ENCODE measurements at regions not wholly inside any gene's neighbourhood (a gene's known extent, or its start where the extent isn't known, plus 50 kb on each side); places are given as distances from the start of the nearest gene placed in this dataset.

GRCh38 chr18:30527917-30528316, 514.6 kb downstream of the DSC3 start:
- H3K4me1 ChIP-seq (ENCODE audit: control insufficient read depth, extremely low read depth, insufficient read depth, low read length) = no peaks in the 10 kb centered on the region
- no peak for DNase-seq (ENCODE audit: low read depth in 2 of 2)
- TF ChIP-seq CTCF (conservative IDR thresholded peaks at IDR 0.05 in 1 of 2, IDR thresholded peaks at IDR 0.05 in 1 of 2; ENCODE audit: low read depth in 1 of 2, low read length in 2 of 2) = no peak
- TF ChIP-seq EZH2 (IDR thresholded peaks at IDR 0.05; ENCODE audit: low read length, missing control alignments) = no peak
- no peak overlapping the region for H3K27ac ChIP-seq (ENCODE audit: insufficient read depth, low read length)
- H2AFZ ChIP-seq (ENCODE audit: low read length) = no peak overlapping the region
- no peaks in the 10 kb centered on the region for H3K27me3 ChIP-seq (ENCODE audit: control insufficient read depth, insufficient read depth, low read length)
- H3K9ac ChIP-seq (ENCODE audit: insufficient read depth, low read length) = no peak overlapping the region
- H3K36me3 ChIP-seq (ENCODE audit: control insufficient read depth, insufficient read depth, low read length) = no peaks in the 10 kb centered on the region
- no peak overlapping the region for H3K4me3 ChIP-seq (replicated peaks in 1 of 4; ENCODE audit: control extremely low read depth in 1 of 4, insufficient read depth in 1 of 4, low read depth in 3 of 4, low read length in 4 of 4)
- H3K9me3 ChIP-seq (ENCODE audit: control insufficient read depth, insufficient read depth, low read depth, low read length) = no peaks in the 10 kb centered on the region
- H3K79me2 ChIP-seq (ENCODE audit: control insufficient read depth, insufficient read depth, low read length) = no peaks in the 10 kb centered on the region
- no peak overlapping the region for H3K4me2 ChIP-seq (ENCODE audit: extremely low read depth, insufficient read depth, low read length)
- no peaks in the 10 kb centered on the region for H4K20me1 ChIP-seq (ENCODE audit: control insufficient read depth, extremely low read depth, insufficient read depth, low read length)

- Histone ChIP-seq H3K4me2 (ENCODE audit: extremely low read depth, insufficient read depth, low read length) (no peak overlapping the region), H3K36me3 (ENCODE audit: control insufficient read depth, insufficient read depth, low read length) (no peaks in the 10 kb centered on the region), H4K20me1 (ENCODE audit: control insufficient read depth, extremely low read depth, insufficient read depth, low read length) (no peaks in the 10 kb centered on the region), H3K4me1 (ENCODE audit: control insufficient read depth, extremely low read depth, insufficient read depth, low read length) (no peaks in the 10 kb centered on the region), H3K79me2 (ENCODE audit: control insufficient read depth, insufficient read depth, low read length) (no peaks in the 10 kb centered on the region), H3K27ac (ENCODE audit: insufficient read depth, low read length) (no peak overlapping the region), H3K27me3 (ENCODE audit: control insufficient read depth, insufficient read depth, low read length) (no peaks in the 10 kb centered on the region), H3K9ac (ENCODE audit: insufficient read depth, low read length) (no peak overlapping the region), H2AFZ (ENCODE audit: low read length) (no peak overlapping the region), H3K9me3 (ENCODE audit: control insufficient read depth, insufficient read depth, low read depth, low read length) (no peaks in the 10 kb centered on the region), H3K4me3 (replicated peaks in 1 of 4; ENCODE audit: control extremely low read depth in 1 of 4, insufficient read depth in 1 of 4, low read depth in 3 of 4, low read length in 4 of 4) (no peak overlapping the region)
- no peak for DNase-seq (ENCODE audit: low read depth in 2 of 2)
- TF ChIP-seq EZH2 (IDR thresholded peaks at IDR 0.05; ENCODE audit: low read length, missing control alignments) (no peak), CTCF (conservative IDR thresholded peaks at IDR 0.05 in 1 of 2, IDR thresholded peaks at IDR 0.05 in 1 of 2; ENCODE audit: low read depth in 1 of 2, low read length in 2 of 2) (no peak)
Measured at GRCh38 chr18:30527226-30527625, 515.3 kb downstream of the DSC3 start.

GRCh38 chr18:30522288-30522929, 520.1 kb downstream of the DSC3 start:
- no peak overlapping the region for H3K4me2 ChIP-seq (ENCODE audit: extremely low read depth, insufficient read depth, low read length)
- no peak overlapping the region for H2AFZ ChIP-seq (ENCODE audit: low read length)
- no peaks in the 10 kb centered on the region for H3K36me3 ChIP-seq (ENCODE audit: control insufficient read depth, insufficient read depth, low read length)
- no peaks in the 10 kb centered on the region for H3K27me3 ChIP-seq (ENCODE audit: control insufficient read depth, insufficient read depth, low read length)
- H3K4me1 ChIP-seq (ENCODE audit: control insufficient read depth, extremely low read depth, insufficient read depth, low read length) = no peaks in the 10 kb centered on the region
- no peak overlapping the region for H3K4me3 ChIP-seq (replicated peaks in 1 of 4; ENCODE audit: control extremely low read depth in 1 of 4, insufficient read depth in 1 of 4, low read depth in 3 of 4, low read length in 4 of 4)
- no peaks in the 10 kb centered on the region for H3K9me3 ChIP-seq (ENCODE audit: control insufficient read depth, insufficient read depth, low read depth, low read length)
- H3K79me2 ChIP-seq (ENCODE audit: control insufficient read depth, insufficient read depth, low read length) = no peaks in the 10 kb centered on the region
- no peak overlapping the region for H3K9ac ChIP-seq (ENCODE audit: insufficient read depth, low read length)
- TF ChIP-seq EZH2 (IDR thresholded peaks at IDR 0.05; ENCODE audit: low read length, missing control alignments) = no peak
- TF ChIP-seq CTCF (conservative IDR thresholded peaks at IDR 0.05 in 1 of 2, IDR thresholded peaks at IDR 0.05 in 1 of 2; ENCODE audit: low read depth in 1 of 2, low read length in 2 of 2) = no peak
- DNase-seq (ENCODE audit: low read depth in 2 of 2) = no peak
- no peak overlapping the region for H3K27ac ChIP-seq (ENCODE audit: insufficient read depth, low read length)
- H4K20me1 ChIP-seq (ENCODE audit: control insufficient read depth, extremely low read depth, insufficient read depth, low read length) = no peaks in the 10 kb centered on the region

Measured in fibroblast of lung (primary cell).